GM18498 (cell line): ENCODE measurements at regions not wholly inside any gene's neighbourhood (a gene's known extent, or its start where the extent isn't known, plus 50 kb on each side); places are given as distances from the start of the nearest gene placed in this dataset.
"Not testable (repeated sequence)": the region's sequence is repeated elsewhere in the genome, so short reads cannot be mapped to it uniquely, and the experiment has no call there.

Experiments used
- ATAC-seq: cut with Tn5 transposase; IDR thresholded peaks from one replicate; pipeline ENCODE4 v1.9.1; 2021; ENCODE audit warnings: mild to moderate bottlenecking, moderate library complexity; ENCODE audit not compliant: unreplicated experiment

DNA sequence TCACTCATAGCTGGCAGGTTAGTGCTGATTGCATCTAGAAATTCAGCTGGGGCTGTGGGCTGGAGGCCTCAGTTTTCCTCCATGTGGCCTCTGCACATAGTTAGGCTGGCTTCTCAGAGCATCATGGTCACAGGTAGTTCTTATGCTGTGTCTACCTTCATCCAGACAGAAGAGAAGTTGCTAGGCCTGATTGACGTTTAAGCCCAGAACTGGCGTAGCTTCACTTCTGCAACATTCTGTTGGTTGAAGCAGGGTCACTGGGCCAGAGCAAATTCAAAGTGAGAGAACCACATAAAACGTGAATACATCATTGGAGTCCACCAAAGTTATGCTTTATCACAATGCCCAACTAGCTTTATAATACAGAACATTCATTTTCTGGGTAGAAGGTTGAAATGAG lies 116.0 kb downstream of the SPP2 start:
- no peak for ATAC-seq

DNA sequence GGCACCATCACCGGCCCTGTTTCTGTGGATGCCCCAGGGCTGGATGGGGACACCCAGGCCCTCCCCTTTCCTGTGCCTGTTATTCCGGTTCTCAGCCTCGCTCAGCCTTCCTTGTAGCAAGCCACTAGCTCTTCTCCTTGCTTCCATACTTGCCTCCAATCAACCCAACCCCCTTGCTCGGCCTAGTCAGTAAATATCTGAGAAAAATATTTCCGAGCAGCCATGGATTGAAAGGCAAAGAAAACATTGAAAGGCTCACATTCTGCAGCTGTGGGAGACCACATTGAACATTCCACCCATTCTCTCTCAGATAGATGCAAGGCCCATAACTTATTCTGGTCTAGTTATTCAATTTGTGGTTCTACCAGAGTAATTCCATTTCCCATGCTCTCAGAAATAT lies 114.9 kb downstream of the SPP2 start:
- no peak for ATAC-seq

- peak; percentile 74 for ATAC-seq
Observed at GRCh38 chr2:234164493-234165413, 114.3 kb downstream of the SPP2 start.

- no peak for ATAC-seq
Observed at GRCh38 chr2:234163510-234164045, 113.1 kb downstream of the SPP2 start.

DNA sequence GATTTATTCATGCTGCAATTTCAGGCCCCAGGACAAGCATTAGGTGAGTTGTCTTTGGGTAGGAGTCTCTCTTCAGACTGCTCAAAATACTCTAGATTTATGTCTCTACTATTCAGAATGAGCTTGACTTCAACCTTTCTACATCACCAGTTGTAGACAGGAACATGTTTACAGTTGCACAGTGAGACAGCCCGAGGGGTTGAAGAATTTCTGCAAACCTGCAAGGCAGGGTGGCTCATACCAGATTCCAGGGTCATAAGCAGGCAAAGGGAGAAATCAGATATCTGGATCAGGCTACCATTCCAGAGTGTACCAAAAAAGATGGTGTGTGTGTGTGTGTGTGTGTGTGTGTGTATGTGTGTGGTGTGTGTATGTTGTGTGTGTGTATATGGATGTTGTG lies 112.4 kb downstream of the SPP2 start:
- no peak for ATAC-seq

- ATAC-seq: no peak
Observed at GRCh38 chr2:234161932-234162331, 111.4 kb downstream of the SPP2 start.

DNA sequence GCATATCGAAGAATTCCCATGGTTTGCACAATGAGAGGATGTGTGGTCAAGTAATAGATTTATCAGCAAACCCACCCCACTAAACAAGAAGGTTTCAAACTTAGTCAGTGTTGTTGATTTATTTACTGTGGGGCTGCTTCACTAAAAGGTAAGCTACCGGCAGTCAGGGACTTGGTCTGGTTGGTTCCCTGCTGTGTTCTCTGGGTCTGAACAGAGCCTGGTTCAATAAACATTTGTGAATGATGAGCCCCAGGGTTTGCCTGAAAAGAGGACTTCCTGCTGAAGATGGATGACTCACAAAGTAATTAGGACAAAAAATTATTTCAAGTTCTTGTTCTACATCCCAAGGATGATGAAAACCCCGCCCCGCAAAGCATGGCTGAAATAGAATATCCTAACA lies 108.3 kb downstream of the SPP2 start:
- no peak for ATAC-seq

DNA sequence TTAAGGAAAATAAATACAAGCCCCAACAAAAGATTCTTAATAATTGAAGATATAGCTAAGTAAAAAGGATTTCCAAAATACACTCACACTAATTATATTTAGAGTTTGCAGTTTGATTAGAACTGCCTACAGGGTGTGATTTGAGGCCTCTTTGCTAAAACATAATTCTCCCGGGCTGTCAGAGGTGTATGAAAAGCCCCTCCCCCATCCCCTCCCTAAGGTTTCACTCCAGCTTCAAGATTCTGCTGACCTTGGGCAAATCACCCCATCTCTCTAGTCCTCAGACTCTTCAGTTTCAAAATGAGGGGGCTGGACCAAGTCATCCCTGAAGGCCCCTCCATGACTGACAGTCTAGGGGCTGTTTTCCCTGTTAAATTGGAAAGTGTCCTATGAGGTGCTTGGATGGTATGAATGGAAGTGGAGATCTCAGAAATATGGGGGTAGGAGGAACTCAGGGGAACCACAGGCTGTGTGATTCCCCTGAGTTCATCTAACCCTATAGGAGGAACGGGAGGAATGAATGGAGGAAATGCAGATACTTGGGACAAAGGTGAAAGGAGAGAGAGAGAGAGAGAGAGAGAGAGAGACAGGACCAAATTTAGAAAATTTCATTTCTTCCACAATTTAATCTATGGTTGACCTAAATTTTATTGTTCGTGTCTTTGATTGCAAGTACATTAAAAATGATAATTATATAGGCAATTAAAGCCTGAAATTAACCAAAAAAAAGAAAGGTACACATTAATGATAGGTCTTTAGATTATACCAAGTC lies 107.5 kb downstream of the SPP2 start:
- no peak for ATAC-seq

DNA sequence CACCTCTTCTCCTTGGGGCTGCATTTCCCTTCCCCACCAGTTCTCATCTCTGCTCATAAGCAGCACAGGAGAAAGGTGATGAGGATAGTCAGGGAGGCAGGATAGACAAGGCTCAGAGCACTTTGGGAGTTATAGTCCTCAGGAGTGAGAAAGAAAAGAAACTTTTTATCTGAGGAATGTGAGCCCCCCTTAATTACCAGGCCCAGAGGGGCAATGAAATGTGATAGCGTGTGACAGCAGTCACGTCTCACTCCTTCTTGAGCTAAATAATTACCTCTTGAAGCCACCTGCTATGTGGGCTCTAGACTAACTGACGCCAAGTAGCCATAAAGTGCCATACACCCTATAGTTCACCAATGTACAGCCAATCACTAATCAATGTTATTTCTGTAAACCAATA lies 105.8 kb downstream of the SPP2 start:
- no peak for ATAC-seq

- not testable (repeated sequence) for ATAC-seq
Observed at GRCh38 chr2:234152835-234153234, 102.3 kb downstream of the SPP2 start.

GRCh38 chr2:234147335-234147861 lies 96.9 kb downstream of the SPP2 start:
- ATAC-seq: no peak

DNA sequence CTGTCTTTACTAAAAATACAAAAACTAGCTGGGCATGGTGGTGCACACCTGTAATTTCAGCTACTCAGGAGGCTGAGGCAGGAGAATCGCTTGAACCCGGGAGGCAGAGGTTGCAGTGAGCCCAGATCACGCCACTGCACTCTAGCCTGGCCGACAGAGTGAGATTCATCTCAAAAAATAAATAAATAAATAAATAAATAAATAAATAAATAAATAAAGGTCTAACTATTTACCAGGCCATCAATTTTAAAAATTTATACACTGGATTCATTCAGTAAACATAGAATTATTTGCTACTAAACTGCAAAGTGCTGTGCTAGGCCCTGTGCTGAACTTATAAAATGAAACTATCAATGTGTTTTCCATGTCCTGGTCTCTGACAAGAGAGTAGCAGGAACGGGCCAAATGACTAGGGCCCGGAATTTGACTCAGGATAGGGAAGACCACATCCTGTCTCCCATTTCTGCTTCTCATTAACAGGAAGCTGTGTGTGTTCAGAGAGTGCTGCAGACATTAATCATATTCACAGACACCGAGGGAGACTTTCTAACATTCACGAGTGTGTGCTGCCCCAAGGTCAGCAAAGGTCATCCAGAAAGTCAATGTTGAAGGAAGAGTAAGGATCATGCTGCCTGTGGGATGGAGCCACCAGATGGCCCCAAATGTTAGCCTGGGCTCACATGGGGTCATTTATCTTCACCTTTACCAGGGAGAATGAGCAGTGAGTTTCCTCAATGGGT lies 95.8 kb downstream of the SPP2 start:
- ATAC-seq: no peak

DNA sequence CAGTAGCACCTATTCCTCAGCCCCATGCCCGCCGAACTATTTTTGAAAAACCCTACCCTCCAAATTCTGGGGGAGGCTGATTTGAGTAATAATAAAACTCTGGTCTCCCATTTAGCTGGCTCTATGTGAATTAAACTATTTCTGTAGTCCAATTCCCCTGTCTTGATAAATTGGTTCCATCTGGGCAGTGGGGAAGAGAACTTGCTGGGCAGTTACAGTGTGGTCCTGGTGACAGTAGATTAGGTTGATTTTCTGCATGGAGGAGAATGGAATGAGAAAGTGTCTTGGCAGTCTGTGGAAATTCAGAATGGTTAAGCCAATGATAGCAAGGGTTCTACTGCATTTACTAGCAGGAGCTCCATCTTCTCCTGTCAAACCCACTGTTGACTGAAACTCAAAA lies 95.0 kb downstream of the SPP2 start:
- no peak for ATAC-seq

DNA sequence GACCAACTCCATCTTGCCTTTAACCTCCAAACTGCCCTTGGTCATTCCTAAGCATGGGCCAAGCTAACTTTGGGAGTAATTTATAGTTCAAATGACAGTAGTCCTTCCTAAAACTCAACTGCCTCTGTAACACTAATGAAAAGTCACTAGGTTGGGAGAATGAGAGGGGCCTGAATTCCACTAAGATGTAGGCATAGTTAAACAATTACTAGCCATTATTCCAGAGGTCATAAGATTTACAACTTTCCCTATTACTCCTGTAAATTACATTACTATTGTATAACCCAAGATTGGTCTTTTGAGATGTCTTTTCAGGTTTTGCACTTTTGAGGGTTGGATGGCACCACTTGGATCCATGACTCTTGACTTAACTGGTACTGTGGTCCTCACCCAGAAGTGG lies 94.6 kb downstream of the SPP2 start:
- no peak for ATAC-seq

DNA sequence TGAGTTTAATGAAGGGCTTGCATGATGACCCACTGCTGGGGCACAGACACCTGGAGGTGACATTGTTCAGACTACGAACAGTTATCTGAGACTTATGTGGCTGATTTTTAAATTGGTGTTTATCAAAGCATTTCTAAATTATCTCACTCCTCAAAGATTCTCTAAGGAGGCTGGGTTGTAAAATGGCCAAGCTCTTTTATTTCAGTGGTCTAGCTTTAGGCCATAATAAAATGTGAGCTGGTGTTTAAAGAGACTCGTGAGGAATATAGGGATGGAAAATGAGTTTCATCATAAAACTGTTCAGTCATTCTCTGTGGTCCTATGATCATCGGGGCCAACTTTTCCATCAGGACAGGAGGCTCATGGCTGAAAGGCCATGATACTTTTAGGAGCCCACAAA lies 93.4 kb downstream of the SPP2 start:
- no peak for ATAC-seq

DNA sequence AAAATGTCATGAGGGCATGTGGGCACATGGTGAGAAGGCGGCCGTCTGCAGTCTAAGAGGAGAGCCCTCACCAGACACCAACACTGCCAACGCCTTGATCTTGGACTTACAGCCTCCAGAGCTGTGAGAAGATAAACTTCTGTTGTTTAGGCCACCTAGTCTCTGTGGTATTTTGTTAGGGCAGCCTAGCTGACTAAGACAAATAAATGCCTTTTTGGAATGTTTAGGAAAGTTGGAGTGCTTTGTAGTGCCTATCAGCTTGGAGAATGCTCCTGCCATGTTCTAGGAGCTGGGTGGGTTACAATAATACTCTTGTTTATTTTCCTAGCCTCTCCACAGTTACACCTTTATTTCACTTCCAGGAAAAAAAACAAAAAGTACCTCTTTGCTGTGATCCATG lies 92.0 kb downstream of the SPP2 start:
- no peak for ATAC-seq

DNA sequence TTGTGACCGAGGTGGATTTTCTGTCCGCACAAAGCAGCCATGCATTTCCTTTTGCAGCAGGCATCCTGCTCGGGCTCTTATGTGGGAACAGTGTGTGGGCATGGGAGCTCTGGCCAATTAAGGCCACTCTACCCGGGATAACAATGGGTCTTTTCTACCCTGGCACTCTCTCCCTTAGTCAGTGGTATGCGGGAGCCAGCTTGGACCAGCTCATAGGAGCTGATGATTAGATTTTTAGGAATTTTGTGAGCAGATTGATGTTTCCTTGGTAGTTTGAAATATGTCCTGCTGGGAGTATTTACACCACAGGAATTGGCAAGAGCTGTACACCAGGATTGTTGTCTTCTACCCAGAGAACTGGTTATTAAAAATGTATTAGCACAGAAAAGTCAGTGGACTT lies 89.3 kb downstream of the SPP2 start:
- no peak for ATAC-seq

DNA sequence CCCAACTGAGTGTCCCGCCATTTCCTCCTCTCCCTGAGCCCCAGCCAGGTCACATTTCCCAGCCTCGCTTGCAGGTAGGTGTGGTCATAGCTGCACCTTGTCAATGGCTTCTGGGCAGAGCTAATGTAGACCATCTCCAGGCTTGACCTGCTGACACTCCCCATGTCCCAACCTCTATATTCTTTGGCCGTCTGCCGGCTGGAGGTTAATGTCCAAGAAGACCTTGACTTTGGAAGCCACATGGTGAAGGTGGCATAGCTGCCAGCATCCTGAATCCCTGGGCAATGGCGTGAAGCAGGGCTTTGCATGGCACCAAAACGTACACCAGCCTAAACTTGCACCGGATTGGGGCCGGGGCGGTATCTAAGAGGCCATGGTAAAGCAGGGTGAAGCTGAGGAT lies 88.3 kb downstream of the SPP2 start:
- no peak for ATAC-seq

DNA sequence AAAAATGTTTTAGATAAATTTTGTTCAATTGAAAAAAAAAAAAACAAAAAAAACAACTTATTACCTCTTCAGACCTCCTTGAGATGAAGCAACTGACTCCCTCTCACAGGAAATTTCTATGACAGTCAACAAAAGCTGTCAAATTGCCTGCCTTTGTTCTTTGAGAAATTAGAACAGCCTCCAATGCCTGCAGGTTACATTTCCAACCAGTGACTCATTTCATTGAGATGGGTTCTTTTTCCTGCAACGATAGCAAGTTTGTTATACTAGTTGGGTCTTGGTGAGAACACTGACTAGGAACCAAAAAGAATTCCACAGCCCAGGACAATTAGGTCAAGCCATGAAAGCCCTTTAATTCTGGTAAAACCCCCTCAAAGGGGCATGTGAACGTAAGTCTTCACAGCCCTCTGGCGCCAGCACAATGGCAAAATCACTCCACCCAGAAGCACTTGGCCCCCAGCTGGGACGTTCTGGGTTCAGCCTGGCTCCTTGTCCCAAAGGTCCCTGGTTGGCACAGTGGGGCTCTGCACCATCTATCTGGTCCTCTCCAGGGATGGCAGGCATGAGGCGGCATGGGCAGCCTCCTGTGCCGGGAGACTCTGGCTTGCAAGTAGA lies 87.0 kb downstream of the SPP2 start:
- ATAC-seq: no peak

DNA sequence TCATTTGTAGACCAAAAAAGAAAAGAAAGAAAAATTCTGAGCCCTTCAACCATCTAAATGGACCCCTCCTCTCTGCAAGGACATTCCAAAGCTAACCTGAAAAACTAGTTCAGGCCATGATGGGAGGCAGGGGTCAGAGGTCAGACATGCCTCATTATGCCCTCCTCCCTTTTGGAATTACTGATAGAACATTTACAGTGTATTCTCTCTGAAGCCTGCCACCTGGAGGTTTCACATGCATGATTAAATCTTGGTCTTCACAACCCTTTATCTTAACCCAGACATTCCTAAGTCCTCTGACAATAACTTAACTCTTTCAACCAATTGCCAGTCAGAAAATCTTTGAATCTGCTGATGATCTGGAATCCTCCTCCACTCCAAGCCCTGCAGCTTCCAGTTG lies 86.0 kb downstream of the SPP2 start:
- no peak for ATAC-seq
